Erythroblast (primary cell): ENCODE measurements at regions not wholly inside any gene's neighbourhood (a gene's known extent, or its start where the extent isn't known, plus 50 kb on each side); places are given as distances from the start of the nearest gene placed in this dataset.

Experiments
- GATA1 ChIP-seq: IDR thresholded peaks from 2 replicates; pipeline ENCODE4 v1.6.1; 2011; ENCODE audit warnings: low read depth, mild to moderate bottlenecking, control low read depth, low read length, moderate library complexity
- POLR2A ChIP-seq: IDR thresholded peaks from 2 replicates; pipeline ENCODE4 v1.6.1; 2011; ENCODE audit warnings: mild to moderate bottlenecking, low read length

DNA sequence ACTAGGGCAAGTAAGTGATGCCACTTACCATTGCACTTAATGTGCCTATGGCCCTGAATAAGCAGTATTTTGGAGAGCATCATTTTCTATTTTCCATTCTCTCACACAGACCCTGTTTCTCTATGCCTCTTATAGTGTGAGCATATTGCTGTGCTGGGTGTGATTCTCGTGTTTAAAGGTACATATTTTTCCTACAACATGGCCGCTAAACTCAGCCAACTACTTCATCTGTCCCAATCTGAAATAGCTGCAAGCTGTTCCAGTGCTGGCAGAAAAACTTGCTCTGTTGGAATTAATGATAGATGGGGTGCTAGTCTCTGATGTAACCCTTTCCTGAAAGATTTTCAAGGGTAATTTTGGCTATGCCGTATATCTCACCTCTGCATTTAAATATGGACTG lies 97.5 kb downstream of the ZNF326 start:
- TF ChIP-seq POLR2A (no peak), GATA1 (no peak)
